ENCODE measurements at regions not wholly inside any gene's neighbourhood (a gene's known extent, or its start where the extent isn't known, plus 50 kb on each side); places are given as distances from the start of the nearest gene placed in this dataset.
"Not testable (repeated sequence)": the region's sequence is repeated elsewhere in the genome, so short reads cannot be mapped to it uniquely, and the experiment has no call there.

DNA sequence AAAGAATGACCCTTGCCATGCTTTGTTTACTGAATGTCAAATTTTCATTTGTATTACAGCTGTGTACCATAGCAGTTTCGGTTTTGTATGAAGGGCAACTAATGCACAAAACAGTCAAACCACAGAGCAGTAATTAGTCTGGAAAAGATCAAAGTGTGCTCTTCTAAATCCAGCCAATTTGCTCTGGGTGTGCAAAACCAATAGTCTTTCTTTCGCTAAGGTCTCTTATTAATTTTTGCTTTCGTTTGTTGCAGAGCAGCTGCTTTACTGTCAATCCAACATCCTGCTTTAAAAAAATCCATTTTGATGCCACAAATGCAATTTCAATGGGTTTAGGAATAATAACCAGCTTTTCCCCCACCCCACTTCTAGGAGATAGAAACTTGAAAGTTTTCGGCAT is 114.2 kb downstream of the BRMS1L start:
- no peak for DNase-seq (ENCODE audit: low spot score)

- DNase-seq (ENCODE audit: low spot score): no peak
Measured at GRCh38 chr14:35938770-35939169, 112.6 kb downstream of the BRMS1L start.

GRCh38 chr14:35934499-35934898 is 108.4 kb downstream of the BRMS1L start:
- no peak for DNase-seq (ENCODE audit: low spot score)

- no peak for DNase-seq (ENCODE audit: low spot score)
Measured at GRCh38 chr14:35932659-35933159, 106.6 kb downstream of the BRMS1L start.

GRCh38 chr14:35932136-35932535 is 106.0 kb downstream of the BRMS1L start:
- DNase-seq (ENCODE audit: low spot score): no peak

DNA sequence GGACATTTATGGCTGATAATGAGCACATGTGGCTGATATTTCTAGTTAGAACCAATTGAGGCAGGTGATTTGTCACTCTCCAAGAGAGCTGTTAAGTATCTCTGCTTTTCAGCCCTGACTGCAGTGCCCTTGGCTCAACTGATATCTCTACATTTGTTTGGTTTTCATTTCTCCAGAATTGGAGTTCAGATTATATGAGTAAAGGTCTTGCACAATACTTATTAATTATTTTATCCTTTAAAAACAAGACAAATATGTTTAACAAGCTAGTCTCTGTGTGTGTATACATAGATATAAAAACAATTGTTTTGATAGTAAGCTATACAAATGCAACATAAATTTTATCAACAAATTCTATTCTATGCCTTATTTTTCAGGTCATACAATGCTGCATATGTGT is 105.2 kb downstream of the BRMS1L start:
- DNase-seq (ENCODE audit: low spot score): no peak

DNA sequence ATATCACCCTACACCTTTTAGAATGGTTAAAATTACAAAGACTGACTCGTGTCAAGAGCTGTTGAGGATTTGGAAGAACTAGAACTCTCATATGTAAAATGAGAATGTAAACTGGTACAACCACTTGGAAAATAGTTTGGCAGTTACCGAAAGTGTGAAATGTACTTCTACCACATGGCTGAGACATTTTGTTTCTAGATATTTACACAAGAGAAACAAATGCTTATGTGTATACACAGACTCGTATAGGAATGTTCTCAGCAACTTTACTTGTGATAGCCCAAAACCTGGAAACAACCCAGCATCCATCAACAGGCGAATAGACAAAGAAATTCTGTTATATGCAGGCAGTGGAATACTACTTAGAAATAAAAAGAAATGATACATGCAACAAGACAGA is 103.0 kb downstream of the BRMS1L start:
- no peak for DNase-seq (ENCODE audit: low spot score)

DNA sequence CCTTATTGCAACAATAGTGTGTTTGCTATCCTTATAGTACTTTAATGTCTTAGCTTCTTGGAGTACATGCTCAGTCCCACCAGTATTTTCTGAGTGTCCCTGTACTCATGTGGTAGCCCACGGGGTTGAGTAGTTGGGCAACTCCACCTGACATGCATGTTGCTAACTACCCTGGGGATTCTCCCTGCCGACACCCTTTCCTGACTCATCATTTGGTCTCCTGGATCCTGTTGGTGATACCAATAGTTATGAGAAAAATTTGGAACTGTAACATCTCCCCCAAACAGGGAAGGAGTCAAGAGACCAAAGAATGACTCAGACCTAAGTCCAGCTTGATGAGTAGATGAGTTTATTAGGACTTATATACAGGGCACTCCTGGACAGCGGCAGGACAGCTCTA is 101.6 kb downstream of the BRMS1L start:
- no peak for DNase-seq (ENCODE audit: low spot score)

- no peak for DNase-seq (ENCODE audit: low spot score)
Measured at GRCh38 chr14:35925319-35925718, 99.2 kb downstream of the BRMS1L start.

- DNase-seq (ENCODE audit: low spot score): not testable (repeated sequence)
Measured at GRCh38 chr14:35922590-35922989, 96.5 kb downstream of the BRMS1L start.

GRCh38 chr14:35921745-35922144 is 95.6 kb downstream of the BRMS1L start:
- DNase-seq (ENCODE audit: low spot score): no peak
